Neural progenitor cell (in vitro differentiated cells): ENCODE measurements at regions not wholly inside any gene's neighbourhood (a gene's known extent, or its start where the extent isn't known, plus 50 kb on each side); places are given as distances from the start of the nearest gene placed in this dataset.

Experiments used
- CTCF ChIP-seq: fragments of 200-600 bp; sonication (generic); IDR thresholded peaks from 2 replicates; pipeline ENCODE4 v1.5.1; 2017; ENCODE audit warnings: antibody characterized with exemption, mild to moderate bottlenecking
- EZH2 ChIP-seq: fragments of 200-600 bp; sonication (generic); IDR thresholded peaks from 2 replicates; pipeline ENCODE4 v1.6.1; 2017; ENCODE audit warnings: antibody characterized with exemption, mild to moderate bottlenecking, moderate library complexity
- EZH2phosphoT487 ChIP-seq: fragments of 200-600 bp; sonication (generic); IDR thresholded peaks from 2 replicates; pipeline ENCODE4 v1.6.1; 2017; ENCODE audit warnings: antibody characterized with exemption

- TF ChIP-seq CTCF: no peak
- TF ChIP-seq EZH2: no peak
- no peak for TF ChIP-seq EZH2phosphoT487
These were observed 79.9 kb upstream of the LMCD1 start for GRCh38 chr3:8421711-8422110.
